ENCODE measurements at regions not wholly inside any gene's neighbourhood (a gene's known extent, or its start where the extent isn't known, plus 50 kb on each side); places are given as distances from the start of the nearest gene placed in this dataset.
"Not testable (repeated sequence)": the region's sequence is repeated elsewhere in the genome, so short reads cannot be mapped to it uniquely, and the experiment has no call there.

DNA sequence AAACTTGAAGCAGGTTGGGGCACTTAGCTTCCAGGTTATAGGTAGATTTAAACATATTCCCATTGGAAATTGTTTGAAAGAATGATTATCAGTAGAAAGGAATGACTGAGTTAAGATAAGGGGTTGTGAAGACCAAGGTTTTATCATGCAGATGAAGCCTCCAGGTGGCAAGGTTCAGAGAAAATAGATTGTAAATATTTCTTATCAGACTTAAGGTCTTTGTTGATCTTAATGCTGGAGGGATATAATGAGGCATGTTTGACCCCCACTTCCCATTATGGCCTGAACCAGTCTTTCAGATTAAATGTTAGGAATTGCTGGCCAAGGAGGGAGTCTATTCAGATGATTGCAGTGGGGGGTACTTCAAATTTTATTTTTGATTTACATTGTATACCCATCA is 1486.5 kb upstream of the PRR20A start:
- Histone ChIP-seq H3K4me2 (ENCODE audit: insufficient read depth, low read length) (no peak overlapping the region), H3K9me1 (replicated peaks; ENCODE audit: control insufficient read depth, extremely low read depth, insufficient read depth, low read length) (no peaks in the 10 kb centered on the region), H3K9ac (replicated peaks; ENCODE audit: extremely low read depth, insufficient read depth, low read length) (no peak overlapping the region), H3K27ac (ENCODE audit: insufficient read depth, low read depth, low read length) (no peak overlapping the region), H3K36me3 (ENCODE audit: control insufficient read depth in 2 of 2, extremely low read depth in 1 of 2, insufficient read depth in 2 of 2, low read length in 2 of 2) (no peaks in the 10 kb centered on the region), H3K4me1 (ENCODE audit: control insufficient read depth, extremely low read depth, insufficient read depth, low read length) (no peaks in the 10 kb centered on the region), H3K9me3 (replicated peaks; ENCODE audit: control insufficient read depth, insufficient read depth, low read length) (no peaks in the 10 kb centered on the region), H3K27me3 (ENCODE audit: control insufficient read depth in 2 of 2, insufficient read depth in 2 of 2, low read length in 2 of 2) (no peaks in the 10 kb centered on the region), H4K20me1 (replicated peaks; ENCODE audit: control insufficient read depth, extremely low read depth, insufficient read depth, low read length) (no peaks in the 10 kb centered on the region), H2AFZ (ENCODE audit: low read depth, low read length) (no peak overlapping the region), H3K79me2 (ENCODE audit: control insufficient read depth, insufficient read depth, low read length) (no peaks in the 10 kb centered on the region), H3K4me3 (replicated peaks in 1 of 3; ENCODE audit: insufficient read depth in 1 of 3, low read depth in 1 of 3, low read length in 3 of 3) (no peak overlapping the region)
- ChIA-PET POLR2A (no interaction called here), CTCF (no interaction called here)
- intact Hi-C loops (cut with micrococcal nuclease) (no loop called here), dilution Hi-C loops (cut with MboI; ENCODE audit: extremely low pct_ligation_motif_present, low sequenced_read_pairs) (no loop called here)
- no TSS peak for BruUV-seq (replicated peaks)
- DNase-seq (ENCODE audit: low read depth, low spot score) (no peak), FAIRE-seq (no peak)
- no peak for TF ChIP-seq GATA2 (IDR thresholded peaks at IDR 0.05; ENCODE audit: insufficient read depth, insufficient read length, low read depth, low read length)
- TF ChIP-seq EZH2 (IDR thresholded peaks at IDR 0.05; ENCODE audit: borderline replicate concordance, low read depth, low read length, severe bottlenecking) = no peak
- TF ChIP-seq, protein P1, sequence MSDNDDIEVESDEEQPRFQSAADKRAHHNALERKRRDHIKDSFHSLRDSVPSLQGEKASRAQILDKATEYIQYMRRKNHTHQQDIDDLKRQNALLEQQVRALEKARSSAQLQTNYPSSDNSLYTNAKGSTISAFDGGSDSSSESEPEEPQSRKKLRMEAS (IDR thresholded peaks at IDR 0.05; ENCODE audit: insufficient read depth, insufficient read length) = no peak
- TF ChIP-seq FOS (IDR thresholded peaks at IDR 0.05; ENCODE audit: borderline replicate concordance, insufficient read depth, low read length) = no peak
- TF ChIP-seq JUN (IDR thresholded peaks at IDR 0.05; ENCODE audit: borderline replicate concordance, insufficient read depth, insufficient read length, low read depth) = no peak
- TF ChIP-seq POLR2A (IDR thresholded peaks at IDR 0.05; ENCODE audit: low read depth, low read length) = no peak
- no peak for TF ChIP-seq POLR2AphosphoS5 (IDR thresholded peaks at IDR 0.05; ENCODE audit: insufficient read depth, low read depth, low read length)
- TF ChIP-seq, protein P2, sequence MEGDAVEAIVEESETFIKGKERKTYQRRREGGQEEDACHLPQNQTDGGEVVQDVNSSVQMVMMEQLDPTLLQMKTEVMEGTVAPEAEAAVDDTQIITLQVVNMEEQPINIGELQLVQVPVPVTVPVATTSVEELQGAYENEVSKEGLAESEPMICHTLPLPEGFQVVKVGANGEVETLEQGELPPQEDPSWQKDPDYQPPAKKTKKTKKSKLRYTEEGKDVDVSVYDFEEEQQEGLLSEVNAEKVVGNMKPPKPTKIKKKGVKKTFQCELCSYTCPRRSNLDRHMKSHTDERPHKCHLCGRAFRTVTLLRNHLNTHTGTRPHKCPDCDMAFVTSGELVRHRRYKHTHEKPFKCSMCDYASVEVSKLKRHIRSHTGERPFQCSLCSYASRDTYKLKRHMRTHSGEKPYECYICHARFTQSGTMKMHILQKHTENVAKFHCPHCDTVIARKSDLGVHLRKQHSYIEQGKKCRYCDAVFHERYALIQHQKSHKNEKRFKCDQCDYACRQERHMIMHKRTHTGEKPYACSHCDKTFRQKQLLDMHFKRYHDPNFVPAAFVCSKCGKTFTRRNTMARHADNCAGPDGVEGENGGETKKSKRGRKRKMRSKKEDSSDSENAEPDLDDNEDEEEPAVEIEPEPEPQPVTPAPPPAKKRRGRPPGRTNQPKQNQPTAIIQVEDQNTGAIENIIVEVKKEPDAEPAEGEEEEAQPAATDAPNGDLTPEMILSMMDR (IDR thresholded peaks at IDR 0.05; ENCODE audit: extremely low read depth in 1 of 2, insufficient read depth in 1 of 2, low read depth in 1 of 2, low read length in 2 of 2) = no peak
- TF ChIP-seq MYC (IDR thresholded peaks at IDR 0.05; ENCODE audit: low read depth, low read length) = no peak

DNA sequence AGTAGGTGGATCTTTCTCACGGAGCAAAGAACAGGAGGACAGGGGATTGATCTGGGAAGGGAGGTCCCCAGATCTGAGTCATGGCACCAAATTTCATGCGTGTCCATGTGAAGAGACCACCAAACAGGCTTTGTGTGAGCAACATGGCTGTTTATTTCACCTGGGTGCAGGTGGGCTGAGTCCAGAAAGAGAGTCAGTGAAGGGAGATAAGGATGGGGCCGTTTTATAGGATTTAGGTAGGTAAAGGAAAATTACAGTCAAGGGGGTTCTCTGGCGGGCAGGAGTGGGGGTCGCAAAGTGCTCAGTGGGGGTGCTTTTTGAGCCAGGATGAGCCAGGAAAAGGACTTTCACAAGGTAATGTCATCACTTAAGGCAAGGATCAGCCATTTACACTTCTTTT is 1480.5 kb upstream of the PRR20A start:
- H3K4me2 ChIP-seq (ENCODE audit: insufficient read depth, low read length); H3K9ac ChIP-seq (replicated peaks; ENCODE audit: extremely low read depth, insufficient read depth, low read length); intact Hi-C loops (cut with micrococcal nuclease); FAIRE-seq; H4K20me1 ChIP-seq (replicated peaks; ENCODE audit: control insufficient read depth, extremely low read depth, insufficient read depth, low read length); DNase-seq (ENCODE audit: low read depth, low spot score); H3K9me1 ChIP-seq (replicated peaks; ENCODE audit: control insufficient read depth, extremely low read depth, insufficient read depth, low read length); H3K27me3 ChIP-seq (ENCODE audit: control insufficient read depth in 2 of 2, insufficient read depth in 2 of 2, low read length in 2 of 2); H2AFZ ChIP-seq (ENCODE audit: low read depth, low read length); BruUV-seq (replicated peaks); POLR2A ChIA-PET; H3K4me1 ChIP-seq (ENCODE audit: control insufficient read depth, extremely low read depth, insufficient read depth, low read length); H3K4me3 ChIP-seq (replicated peaks in 1 of 3; ENCODE audit: insufficient read depth in 1 of 3, low read depth in 1 of 3, low read length in 3 of 3); H3K79me2 ChIP-seq (ENCODE audit: control insufficient read depth, insufficient read depth, low read length); H3K9me3 ChIP-seq (replicated peaks; ENCODE audit: control insufficient read depth, insufficient read depth, low read length); CTCF ChIA-PET; H3K27ac ChIP-seq (ENCODE audit: insufficient read depth, low read depth, low read length); dilution Hi-C loops (cut with MboI; ENCODE audit: extremely low pct_ligation_motif_present, low sequenced_read_pairs); H3K36me3 ChIP-seq (ENCODE audit: control insufficient read depth in 2 of 2, extremely low read depth in 1 of 2, insufficient read depth in 2 of 2, low read length in 2 of 2): not testable (repeated sequence)
